H9 (cell line): ENCODE measurements at regions not wholly inside any gene's neighbourhood (a gene's known extent, or its start where the extent isn't known, plus 50 kb on each side); places are given as distances from the start of the nearest gene placed in this dataset.

Source experiments
- DNase-seq: peaks from one replicate; pipeline ENCODE4 v3.0.0-alpha.2; 2017
- H2AFZ ChIP-seq: one replicate; pipeline ENCODE4 v1.6.1; 2013; ENCODE audit warnings: mild to moderate bottlenecking, low read length, control low read depth, moderate library complexity
- H2AK5ac ChIP-seq: 2 replicates; pipeline ENCODE4 v1.6.1; 2013; ENCODE audit warnings: low read length, control low read depth, mixed read lengths; ENCODE audit not compliant: insufficient read length
- H2BK120ac ChIP-seq: one replicate; pipeline ENCODE4 v1.6.1; 2013; ENCODE audit warnings: low read depth, mild to moderate bottlenecking, low read length, control low read depth, inconsistent platforms; ENCODE audit not compliant: poor library complexity, severe bottlenecking
- H2BK12ac ChIP-seq: 2 replicates; pipeline ENCODE4 v1.6.1; 2013; ENCODE audit warnings: low read length, control low read depth, mixed read lengths, low read depth; ENCODE audit not compliant: insufficient read length
- H2BK15ac ChIP-seq: 2 replicates; pipeline ENCODE4 v1.6.1; 2013; ENCODE audit warnings: low read depth, low read length, control low read depth
- H2BK20ac ChIP-seq: one replicate; pipeline ENCODE4 v1.6.1; 2013; ENCODE audit warnings: low read depth, mild to moderate bottlenecking, low read length, control low read depth, inconsistent platforms; ENCODE audit not compliant: poor library complexity, severe bottlenecking
- H2BK5ac ChIP-seq: 2 replicates; pipeline ENCODE4 v1.6.1; 2013; ENCODE audit warnings: low read length, control low read depth, mixed read lengths; ENCODE audit not compliant: insufficient read length
- H3K14ac ChIP-seq: 2 replicates; pipeline ENCODE4 v1.6.1; 2013; ENCODE audit warnings: low read length, control low read depth; ENCODE audit not compliant: insufficient read depth
- H3K18ac ChIP-seq: 2 replicates; pipeline ENCODE4 v1.6.1; 2013; ENCODE audit warnings: low read depth, mild to moderate bottlenecking, mixed read lengths, low read length, control low read depth; ENCODE audit not compliant: insufficient read length
- H3K23ac ChIP-seq: 2 replicates; pipeline ENCODE4 v1.6.1; 2013; ENCODE audit warnings: low read length, control low read depth, mixed read lengths, low read depth; ENCODE audit not compliant: insufficient read length
- H3K23me2 ChIP-seq: 2 replicates; pipeline ENCODE4 v1.6.1; 2013; ENCODE audit warnings: low read depth, mild to moderate bottlenecking, mixed read lengths, low read length, control low read depth; ENCODE audit not compliant: insufficient read length, poor library complexity, severe bottlenecking
- H3K27ac ChIP-seq: 2 replicates; pipeline ENCODE4 v1.5.1; 2013; ENCODE audit warnings: low read length, control low read depth, mixed read lengths, low read depth; ENCODE audit not compliant: insufficient read length
- H3K27me3 ChIP-seq: 2 replicates; pipeline ENCODE4 v1.6.1; 2013; ENCODE audit warnings: low read length, control low read depth, inconsistent platforms; ENCODE audit not compliant: insufficient read depth
- H3K4ac ChIP-seq: 2 replicates; pipeline ENCODE4 v1.6.1; 2013; ENCODE audit warnings: low read depth, mild to moderate bottlenecking, control low read depth, inconsistent platforms, low read length, moderate library complexity
- H3K4me1 ChIP-seq: 2 replicates; pipeline ENCODE4 v1.6.1; 2013; ENCODE audit warnings: low read length, control low read depth, inconsistent platforms; ENCODE audit not compliant: insufficient read depth
- H3K4me2 ChIP-seq: 2 replicates; pipeline ENCODE4 v1.6.1; 2013; ENCODE audit warnings: low read length, control low read depth, mixed read lengths; ENCODE audit not compliant: insufficient read length, insufficient read depth
- H3K56ac ChIP-seq: 2 replicates; pipeline ENCODE4 v1.6.1; 2013; ENCODE audit warnings: low read depth, mild to moderate bottlenecking, mixed read lengths, low read length, control low read depth; ENCODE audit not compliant: insufficient read length
- H3K79me1 ChIP-seq: 2 replicates; pipeline ENCODE4 v1.6.1; 2013; ENCODE audit warnings: low read depth, mild to moderate bottlenecking, moderate library complexity, low read length, control low read depth, inconsistent platforms; ENCODE audit not compliant: insufficient read depth, poor library complexity, severe bottlenecking
- H3K79me2 ChIP-seq: 2 replicates; pipeline ENCODE4 v1.6.1; 2013; ENCODE audit warnings: low read length, control low read depth, inconsistent platforms; ENCODE audit not compliant: insufficient read depth
- H3K9ac ChIP-seq: 2 replicates; pipeline ENCODE4 v1.6.1; 2013; ENCODE audit warnings: low read length, control low read depth, mixed read lengths; ENCODE audit not compliant: insufficient read length; ENCODE audit errors: extremely low read depth
- H3K9me3 ChIP-seq: one replicate; pipeline ENCODE4 v1.6.1; 2013; ENCODE audit warnings: low read depth, low read length, inconsistent platforms; ENCODE audit not compliant: control insufficient read depth
- H3T11ph ChIP-seq: one replicate; pipeline ENCODE4 v1.6.1; 2013; ENCODE audit warnings: mild to moderate bottlenecking, low read length, control low read depth, inconsistent platforms
- H4K20me1 ChIP-seq: one replicate; pipeline ENCODE4 v1.6.1; 2013; ENCODE audit not compliant: control insufficient read depth, insufficient read length, insufficient read depth
- H4K5ac ChIP-seq: 2 replicates; pipeline ENCODE4 v1.6.1; 2013; ENCODE audit warnings: low read depth, mild to moderate bottlenecking, mixed read lengths, low read length, control low read depth; ENCODE audit not compliant: insufficient read length
- H4K8ac ChIP-seq: replicated peaks from 2 replicates; pipeline ENCODE4 v1.6.1; 2013; ENCODE audit warnings: low read length, control low read depth, mixed read lengths, low read depth; ENCODE audit not compliant: insufficient read length
- H4K91ac ChIP-seq: 2 replicates; pipeline ENCODE4 v1.6.1; 2013; ENCODE audit warnings: low read depth, mild to moderate bottlenecking, moderate library complexity, mixed read lengths, low read length, control low read depth; ENCODE audit not compliant: insufficient read length
- H3K27ac Mint-ChIP-seq, 3 experiments: 2 replicates in 2 of 3; 3 replicates in 1 of 3; pipeline ENCODE4 v1.8.0; 2020 to 2021; ENCODE audit warnings: mixed read lengths in 3 of 3, mild to moderate bottlenecking in 1 of 3, moderate library complexity in 1 of 3
- H3K27me3 Mint-ChIP-seq: 2 replicates; pipeline ENCODE4 v1.8.0; 2021; ENCODE audit warnings: low read depth, mild to moderate bottlenecking, moderate library complexity, mixed read lengths
- H3K36me3 Mint-ChIP-seq, 3 experiments: 2 replicates in 2 of 3; 3 replicates in 1 of 3; pipeline ENCODE4 v1.8.0; 2020 to 2021; ENCODE audit warnings: low read depth in 3 of 3, mixed read lengths in 3 of 3; ENCODE audit not compliant: insufficient read depth in 1 of 3
- H3K4me1 Mint-ChIP-seq, 2 experiments: 2 replicates each; pipeline ENCODE4 v1.8.0; 2020; ENCODE audit warnings: mixed read lengths in 2 of 2
- H3K4me3 Mint-ChIP-seq, 2 experiments: 2 replicates in 1 of 2; 3 replicates in 1 of 2; pipeline ENCODE4 v1.8.0; 2020 to 2021; ENCODE audit warnings: mild to moderate bottlenecking in 2 of 2, mixed read lengths in 2 of 2, moderate library complexity in 1 of 2
- H3K9me3 Mint-ChIP-seq, 2 experiments: 2 replicates in 1 of 2; 3 replicates in 1 of 2; pipeline ENCODE4 v1.8.0; 2020; ENCODE audit warnings: mild to moderate bottlenecking in 2 of 2, mixed read lengths in 2 of 2, moderate library complexity in 1 of 2
- CTCF ChIP-seq: fragments of 200-600 bp; sonication (generic); conservative IDR thresholded peaks from 3 replicates; pipeline ENCODE4 v1.8.0; 2021; ENCODE audit warnings: antibody characterized with exemption, mild to moderate bottlenecking
- WGBS: extraction: QIAGEN DNeasy Blood & Tissue Kit; methylation state at CpG from one replicate; pipeline ENCODE4 v1.1.7; 2013; ENCODE audit warnings: missing lambda C conversion rate, low lambda C conversion rate, mixed read lengths; ENCODE audit not compliant: insufficient read length; ENCODE audit errors: extremely low coverage; 5-methylcytosine and 5-hydroxymethylcytosine counted together

GRCh38 chr3:1535361-1535760 is 442.5 kb downstream of the CNTN6 start:
- H2BK5ac ChIP-seq, result no peak overlapping the region
- TF ChIP-seq CTCF, result no peak
- no peak overlapping the region for H4K5ac ChIP-seq
- H3K4me1 ChIP-seq, result no peaks in the 10 kb centered on the region
- Mint-ChIP-seq H3K4me3 (no peak overlapping the region), H3K9me3 (peaks cover 11 to 14% of the 10 kb centered on the region in 2 experiments), H3K36me3 (peaks cover 5 to 10% (median 6%) of the 10 kb centered on the region in 3 experiments), H3K27ac (no peak overlapping the region), H3K27me3 (no peaks in the 10 kb centered on the region), H3K4me1 (peaks cover 0 to 3% of the 10 kb centered on the region in 2 experiments; a peak in 1 of 4 replicates)
- H3K27me3 ChIP-seq, result no peaks in the 10 kb centered on the region
- no peaks in the 10 kb centered on the region for H4K20me1 ChIP-seq
- H2BK20ac ChIP-seq, result no peak overlapping the region
- H3K9ac ChIP-seq, result no peak overlapping the region
- no peak overlapping the region for H3K4me2 ChIP-seq
- no peaks in the 10 kb centered on the region for H3K9me3 ChIP-seq
- no peak overlapping the region for H3T11ph ChIP-seq
- no peak overlapping the region for H4K8ac ChIP-seq
- H2BK15ac ChIP-seq, result no peak overlapping the region
- no peak overlapping the region for H2BK12ac ChIP-seq
- no peak overlapping the region for H2BK120ac ChIP-seq
- no peak overlapping the region for H3K18ac ChIP-seq
- H3K27ac ChIP-seq, result no peak overlapping the region
- no peak overlapping the region for H2AK5ac ChIP-seq
- no peak overlapping the region for H3K4ac ChIP-seq
- no peak overlapping the region for H3K23ac ChIP-seq
- no peaks in the 10 kb centered on the region for H3K79me1 ChIP-seq
- H2AFZ ChIP-seq, result no peak overlapping the region
- H3K79me2 ChIP-seq, result no peaks in the 10 kb centered on the region
- no peak overlapping the region for H3K56ac ChIP-seq
- DNase-seq, result no peak
- no peak overlapping the region for H4K91ac ChIP-seq
- WGBS, result no CpG with 5 or more reads among the region's 1 CpG
- H3K23me2 ChIP-seq, result no peaks in the 10 kb centered on the region
- H3K14ac ChIP-seq, result no peak overlapping the region
